ENCODE measurements at regions not wholly inside any gene's neighbourhood (a gene's known extent, or its start where the extent isn't known, plus 50 kb on each side); places are given as distances from the start of the nearest gene placed in this dataset.

GRCh38 chr16:86031141-86031678 lies 132.2 kb downstream of the IRF8 start:
- Histone ChIP-seq H3K4me3 (ENCODE audit: low read length) (no peak overlapping the region), H3K79me2 (ENCODE audit: low read length) (no peaks in the 10 kb centered on the region), H2AFZ (ENCODE audit: low read length) (no peak overlapping the region), H3K36me3 (replicated peaks; ENCODE audit: insufficient read depth, low read length) (no peaks in the 10 kb centered on the region), H3K9ac (ENCODE audit: low read length) (no peak overlapping the region), H3K27ac (ENCODE audit: low read length) (no peak overlapping the region), H3K9me2 (replicated peaks; ENCODE audit: insufficient read depth, low read length) (no peaks in the 10 kb centered on the region), H3K9me3 (replicated peaks; ENCODE audit: insufficient read depth, low read length) (no peaks in the 10 kb centered on the region), H3K27me3 (replicated peaks; ENCODE audit: insufficient read depth, low read length) (peaks cover 35% of the 10 kb centered on the region), H4K20me1 (ENCODE audit: insufficient read depth, low read length) (no peaks in the 10 kb centered on the region), H3F3A (ENCODE audit: insufficient read depth, low read length) (no peaks in the 10 kb centered on the region), H3K4me1 (ENCODE audit: low read length) (no peaks in the 10 kb centered on the region), H3K4me2 (ENCODE audit: low read depth, low read length) (no peak overlapping the region)
- TF ChIP-seq EZH2phosphoT487 (IDR thresholded peaks at IDR 0.05; ENCODE audit: low read length): no peak
- no peak for TF ChIP-seq EZH2 (optimal IDR thresholded peaks at IDR 0.05; ENCODE audit: low read depth, low read length)
- TF ChIP-seq, protein P1, sequence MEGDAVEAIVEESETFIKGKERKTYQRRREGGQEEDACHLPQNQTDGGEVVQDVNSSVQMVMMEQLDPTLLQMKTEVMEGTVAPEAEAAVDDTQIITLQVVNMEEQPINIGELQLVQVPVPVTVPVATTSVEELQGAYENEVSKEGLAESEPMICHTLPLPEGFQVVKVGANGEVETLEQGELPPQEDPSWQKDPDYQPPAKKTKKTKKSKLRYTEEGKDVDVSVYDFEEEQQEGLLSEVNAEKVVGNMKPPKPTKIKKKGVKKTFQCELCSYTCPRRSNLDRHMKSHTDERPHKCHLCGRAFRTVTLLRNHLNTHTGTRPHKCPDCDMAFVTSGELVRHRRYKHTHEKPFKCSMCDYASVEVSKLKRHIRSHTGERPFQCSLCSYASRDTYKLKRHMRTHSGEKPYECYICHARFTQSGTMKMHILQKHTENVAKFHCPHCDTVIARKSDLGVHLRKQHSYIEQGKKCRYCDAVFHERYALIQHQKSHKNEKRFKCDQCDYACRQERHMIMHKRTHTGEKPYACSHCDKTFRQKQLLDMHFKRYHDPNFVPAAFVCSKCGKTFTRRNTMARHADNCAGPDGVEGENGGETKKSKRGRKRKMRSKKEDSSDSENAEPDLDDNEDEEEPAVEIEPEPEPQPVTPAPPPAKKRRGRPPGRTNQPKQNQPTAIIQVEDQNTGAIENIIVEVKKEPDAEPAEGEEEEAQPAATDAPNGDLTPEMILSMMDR (IDR thresholded peaks at IDR 0.05; ENCODE audit: low read length): no peak
- no peak for DNase-seq

GRCh38 chr16:86033016-86033474 lies 134.1 kb downstream of the IRF8 start:
- no peaks in the 10 kb centered on the region for H3K9me3 ChIP-seq (replicated peaks; ENCODE audit: insufficient read depth, low read length)
- H3K27me3 ChIP-seq (replicated peaks; ENCODE audit: insufficient read depth, low read length): peaks cover 46% of the 10 kb centered on the region
- no peak overlapping the region for H2AFZ ChIP-seq (ENCODE audit: low read length)
- H3K9me2 ChIP-seq (replicated peaks; ENCODE audit: insufficient read depth, low read length): no peaks in the 10 kb centered on the region
- no peak overlapping the region for H3K9ac ChIP-seq (ENCODE audit: low read length)
- no peak overlapping the region for H3K4me3 ChIP-seq (ENCODE audit: low read length)
- no peaks in the 10 kb centered on the region for H3K79me2 ChIP-seq (ENCODE audit: low read length)
- TF ChIP-seq EZH2phosphoT487 (IDR thresholded peaks at IDR 0.05; ENCODE audit: low read length) (no peak), EZH2 (optimal IDR thresholded peaks at IDR 0.05; ENCODE audit: low read depth, low read length) (no peak)
- TF ChIP-seq, protein P1 (IDR thresholded peaks at IDR 0.05; ENCODE audit: low read length): no peak
- H4K20me1 ChIP-seq (ENCODE audit: insufficient read depth, low read length): no peaks in the 10 kb centered on the region
- no peak overlapping the region for H3K27ac ChIP-seq (ENCODE audit: low read length)
- no peaks in the 10 kb centered on the region for H3K4me1 ChIP-seq (ENCODE audit: low read length)
- no peaks in the 10 kb centered on the region for H3F3A ChIP-seq (ENCODE audit: insufficient read depth, low read length)
- no peak for DNase-seq
- H3K36me3 ChIP-seq (replicated peaks; ENCODE audit: insufficient read depth, low read length): no peaks in the 10 kb centered on the region
- H3K4me2 ChIP-seq (ENCODE audit: low read depth, low read length): no peak overlapping the region

DNA sequence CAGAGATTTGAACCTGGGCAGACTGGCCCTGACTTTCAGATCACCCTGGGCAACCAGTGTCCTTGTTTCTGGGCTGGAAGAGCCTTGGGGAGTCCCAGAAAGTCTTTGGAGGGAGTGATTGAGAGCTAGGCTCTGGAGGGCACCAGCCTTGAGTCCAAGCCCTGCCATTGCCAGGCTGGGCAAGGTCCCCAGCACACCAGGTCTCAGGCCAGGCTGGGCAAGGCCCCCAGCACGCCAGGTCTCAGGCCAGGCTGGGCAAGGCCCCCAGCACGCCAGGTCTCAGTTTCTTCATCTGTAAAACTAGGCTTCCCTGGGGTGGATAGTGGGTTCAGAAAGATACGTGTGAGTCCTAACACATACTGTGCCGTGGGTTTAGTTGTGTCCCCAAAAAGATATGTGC lies 135.0 kb downstream of the IRF8 start:
- Histone ChIP-seq H3K79me2 (ENCODE audit: low read length) (no peaks in the 10 kb centered on the region), H3F3A (ENCODE audit: insufficient read depth, low read length) (no peaks in the 10 kb centered on the region), H3K36me3 (replicated peaks; ENCODE audit: insufficient read depth, low read length) (no peaks in the 10 kb centered on the region), H3K27me3 (replicated peaks; ENCODE audit: insufficient read depth, low read length) (peaks cover 52% of the 10 kb centered on the region), H3K4me1 (ENCODE audit: low read length) (no peaks in the 10 kb centered on the region), H3K4me3 (ENCODE audit: low read length) (no peak overlapping the region), H3K4me2 (ENCODE audit: low read depth, low read length) (no peak overlapping the region), H4K20me1 (ENCODE audit: insufficient read depth, low read length) (no peaks in the 10 kb centered on the region), H3K27ac (ENCODE audit: low read length) (no peak overlapping the region), H3K9me2 (replicated peaks; ENCODE audit: insufficient read depth, low read length) (no peaks in the 10 kb centered on the region), H2AFZ (ENCODE audit: low read length) (no peak overlapping the region), H3K9me3 (replicated peaks; ENCODE audit: insufficient read depth, low read length) (no peaks in the 10 kb centered on the region), H3K9ac (ENCODE audit: low read length) (no peak overlapping the region)
- DNase-seq: no peak
- TF ChIP-seq, protein P1 (IDR thresholded peaks at IDR 0.05; ENCODE audit: low read length): no peak
